ENCODE measurements at regions not wholly inside any gene's neighbourhood (a gene's known extent, or its start where the extent isn't known, plus 50 kb on each side); places are given as distances from the start of the nearest gene placed in this dataset.
"Not testable (repeated sequence)": the region's sequence is repeated elsewhere in the genome, so short reads cannot be mapped to it uniquely, and the experiment has no call there.

GRCh38 chr12:131429697-131430096, 281.2 kb upstream of the SFSWAP start:
- H3K27me3 ChIP-seq (ENCODE audit: insufficient read depth, low read length); H3K36me3 ChIP-seq (ENCODE audit: insufficient read depth, low read length); CTCF ChIA-PET (ENCODE audit: partially characterized antibody); H3K27ac ChIP-seq (ENCODE audit: low read depth, low read length); POLR2A ChIA-PET (ENCODE audit: partially characterized antibody); H3K4me1 ChIP-seq (ENCODE audit: insufficient read depth, low read length); H3K9me3 ChIP-seq (ENCODE audit: control insufficient read depth in 1 of 2, low read length in 2 of 2); intact Hi-C loops (cut with micrococcal nuclease); H3K36me3 Mint-ChIP-seq; H3K4me3 ChIP-seq (ENCODE audit: low read length in 2 of 2); H3K4me1 Mint-ChIP-seq; DNase-seq; H3K4me3 Mint-ChIP-seq: not testable (repeated sequence)
- Mint-ChIP-seq H3K9me3 (peaks cover 0 to 23% (median 7%) of the 10 kb centered on the region in 8 donors), H3K27ac (peak overlapping the region in 1 of 7 donors; percentile 24), H3K27me3 (peaks cover 9 to 17% of the 10 kb centered on the region in 2 donors)

- Histone ChIP-seq H3K4me1 (ENCODE audit: insufficient read depth, low read length) (no peaks in the 10 kb centered on the region), H3K36me3 (ENCODE audit: insufficient read depth, low read length) (no peaks in the 10 kb centered on the region), H3K27me3 (ENCODE audit: insufficient read depth, low read length) (no peaks in the 10 kb centered on the region), H3K27ac (ENCODE audit: low read depth, low read length) (no peak overlapping the region), H3K9me3 (ENCODE audit: control insufficient read depth in 1 of 2, low read length in 2 of 2) (no peaks in the 10 kb centered on the region), H3K4me3 (ENCODE audit: low read length in 2 of 2) (no peak overlapping the region)
- H3K27ac Mint-ChIP-seq = no peak overlapping the region
- no peak overlapping the region for H3K4me3 Mint-ChIP-seq
- no peaks in the 10 kb centered on the region for H3K36me3 Mint-ChIP-seq
- ChIA-PET POLR2A (ENCODE audit: partially characterized antibody) (no interaction called here), CTCF (ENCODE audit: partially characterized antibody) (no interaction called here)
- DNase-seq = no peak
- H3K9me3 Mint-ChIP-seq = peaks cover 0 to 17% (median 2%) of the 10 kb centered on the region in 8 donors
- intact Hi-C loops (cut with micrococcal nuclease) = no loop called here
- peaks cover 11 to 20% of the 10 kb centered on the region in 2 donors for H3K27me3 Mint-ChIP-seq
- H3K4me1 Mint-ChIP-seq = peaks cover 0 to 1% (median 0%) of the 10 kb centered on the region in 4 donors
Observed at GRCh38 chr12:131430158-131430742, 280.6 kb upstream of the SFSWAP start.

GRCh38 chr12:131431126-131431655, 279.7 kb upstream of the SFSWAP start:
- H3K9me3 Mint-ChIP-seq; H3K9me3 ChIP-seq (ENCODE audit: control insufficient read depth in 1 of 2, low read length in 2 of 2); intact Hi-C loops (cut with micrococcal nuclease); DNase-seq; H3K36me3 ChIP-seq (ENCODE audit: insufficient read depth, low read length); H3K4me1 ChIP-seq (ENCODE audit: insufficient read depth, low read length); CTCF ChIA-PET (ENCODE audit: partially characterized antibody); H3K4me3 ChIP-seq (ENCODE audit: low read length in 2 of 2); H3K27me3 ChIP-seq (ENCODE audit: insufficient read depth, low read length); H3K4me3 Mint-ChIP-seq; H3K36me3 Mint-ChIP-seq; POLR2A ChIA-PET (ENCODE audit: partially characterized antibody); H3K27ac ChIP-seq (ENCODE audit: low read depth, low read length); H3K27ac Mint-ChIP-seq; H3K4me1 Mint-ChIP-seq: not testable (repeated sequence)
- H3K27me3 Mint-ChIP-seq = peaks cover 12 to 22% of the 10 kb centered on the region in 2 donors

GRCh38 chr12:131432532-131433260, 278.2 kb upstream of the SFSWAP start:
- intact Hi-C loops (cut with micrococcal nuclease) = no loop called here
- Histone ChIP-seq H3K27me3 (ENCODE audit: insufficient read depth, low read length) (no peaks in the 10 kb centered on the region), H3K36me3 (ENCODE audit: insufficient read depth, low read length) (no peaks in the 10 kb centered on the region), H3K4me3 (ENCODE audit: low read length in 2 of 2) (no peak overlapping the region), H3K9me3 (ENCODE audit: control insufficient read depth in 1 of 2, low read length in 2 of 2) (no peaks in the 10 kb centered on the region), H3K4me1 (ENCODE audit: insufficient read depth, low read length) (no peaks in the 10 kb centered on the region), H3K27ac (ENCODE audit: low read depth, low read length) (no peak overlapping the region)
- ChIA-PET POLR2A (ENCODE audit: partially characterized antibody) (no interaction called here), CTCF (ENCODE audit: partially characterized antibody) (no interaction called here)
- Mint-ChIP-seq H3K36me3 (no peaks in the 10 kb centered on the region), H3K4me3 (no peak overlapping the region), H3K27ac (no peak overlapping the region), H3K27me3 (peaks cover 14 to 23% of the 10 kb centered on the region in 2 donors), H3K4me1 (peaks cover 0 to 1% (median 0%) of the 10 kb centered on the region in 4 donors), H3K9me3 (peaks cover 0 to 8% (median 0%) of the 10 kb centered on the region in 8 donors)
- DNase-seq = no peak

- ChIA-PET CTCF (ENCODE audit: partially characterized antibody) (no interaction called here), POLR2A (ENCODE audit: partially characterized antibody) (no interaction called here)
- no peaks in the 10 kb centered on the region for H3K27me3 ChIP-seq (ENCODE audit: insufficient read depth, low read length)
- no peaks in the 10 kb centered on the region for H3K9me3 ChIP-seq (ENCODE audit: control insufficient read depth in 1 of 2, low read length in 2 of 2)
- peak overlapping the region in 2 of 8 donors; percentile 2 to 71 for H3K4me3 Mint-ChIP-seq
- peaks cover 0 to 8% (median 0%) of the 10 kb centered on the region in 8 donors for H3K9me3 Mint-ChIP-seq
- H3K36me3 ChIP-seq (ENCODE audit: insufficient read depth, low read length) = no peaks in the 10 kb centered on the region
- intact Hi-C loops (cut with micrococcal nuclease) = loop anchor here (5.0 kb wide), 1 partner anchor 207 kb away; no protein-coding TSS in a partner anchor
- peaks cover 0 to 1% (median 0%) of the 10 kb centered on the region in 4 donors for H3K4me1 Mint-ChIP-seq
- no peak overlapping the region for H3K27ac ChIP-seq (ENCODE audit: low read depth, low read length)
- no peak for DNase-seq
- H3K27me3 Mint-ChIP-seq = peaks cover 14 to 22% of the 10 kb centered on the region in 2 donors
- no peak overlapping the region for H3K4me3 ChIP-seq (ENCODE audit: low read length in 2 of 2)
- no peak overlapping the region for H3K27ac Mint-ChIP-seq
- no peaks in the 10 kb centered on the region for H3K36me3 Mint-ChIP-seq
- H3K4me1 ChIP-seq (ENCODE audit: insufficient read depth, low read length) = no peaks in the 10 kb centered on the region
Observed at GRCh38 chr12:131434208-131435125, 276.4 kb upstream of the SFSWAP start.

- H3K27ac ChIP-seq (ENCODE audit: low read depth, low read length) = no peak overlapping the region
- H3K27me3 Mint-ChIP-seq = peaks cover 9 to 16% of the 10 kb centered on the region in 2 donors
- peaks cover 0 to under 1% (median 0%) of the 10 kb centered on the region in 4 donors for H3K4me1 Mint-ChIP-seq
- H3K9me3 ChIP-seq (ENCODE audit: control insufficient read depth in 1 of 2, low read length in 2 of 2) = no peaks in the 10 kb centered on the region
- intact Hi-C loops (cut with micrococcal nuclease) = loop anchor here (5.0 kb wide), 1 partner anchor 210 kb away; no protein-coding TSS in a partner anchor
- ChIA-PET POLR2A (ENCODE audit: partially characterized antibody) (no interaction called here), CTCF (ENCODE audit: partially characterized antibody) (no interaction called here)
- H3K4me1 ChIP-seq (ENCODE audit: insufficient read depth, low read length) = no peaks in the 10 kb centered on the region
- no peak overlapping the region for H3K27ac Mint-ChIP-seq
- H3K4me3 Mint-ChIP-seq = no peak overlapping the region
- no peaks in the 10 kb centered on the region for H3K27me3 ChIP-seq (ENCODE audit: insufficient read depth, low read length)
- H3K4me3 ChIP-seq (ENCODE audit: low read length in 2 of 2) = no peak overlapping the region
- no peaks in the 10 kb centered on the region for H3K36me3 Mint-ChIP-seq
- DNase-seq = no peak
- H3K36me3 ChIP-seq (ENCODE audit: insufficient read depth, low read length) = no peaks in the 10 kb centered on the region
- peaks cover 0 to 2% (median 0%) of the 10 kb centered on the region in 8 donors for H3K9me3 Mint-ChIP-seq
Observed at GRCh38 chr12:131436922-131437705, 273.8 kb upstream of the SFSWAP start.

Measured in CD4-positive, alpha-beta memory T cell (primary cell).